ENCODE measurements at regions not wholly inside any gene's neighbourhood (a gene's known extent, or its start where the extent isn't known, plus 50 kb on each side); places are given as distances from the start of the nearest gene placed in this dataset.

- no peak for TF ChIP-seq EZH2 (IDR thresholded peaks at IDR 0.05; ENCODE audit: insufficient read depth, poor library complexity, severe bottlenecking)
- no peak for TF ChIP-seq EZH2phosphoT487 (IDR thresholded peaks at IDR 0.05; ENCODE audit: insufficient read depth, low read depth)
Observed at GRCh38 chr16:86789621-86790051, 211.3 kb downstream of the FOXL1 start.

Data from GM23248 (cell line).